Endothelial cell of umbilical vein (primary cell): ENCODE measurements at regions not wholly inside any gene's neighbourhood (a gene's known extent, or its start where the extent isn't known, plus 50 kb on each side); places are given as distances from the start of the nearest gene placed in this dataset.

Experiments
- BruUV-seq: library from RNA; stranded (reverse); fragments of 400-500 nt; replicated peaks from 2 replicates; lab custom pipeline; 2021; lab: Mats Ljungman, UMichigan
- CTCF ChIA-PET: fragments of 300-600, 350-600 bp; sonication (Branson Sonifier 250); formaldehyde crosslinking; loops from one replicate; lab custom pipeline; 2021; ENCODE audit warnings: antibody characterized with exemption, inconsistent platforms; lab: Charles Lee
- POLR2A ChIA-PET: fragments of 300-600, 350-600 bp; sonication (Branson Sonifier 250); formaldehyde crosslinking; loops from one replicate; lab custom pipeline; 2021; ENCODE audit warnings: antibody characterized with exemption, inconsistent platforms; lab: Charles Lee
- DNase-seq: peaks from one replicate; pipeline ENCODE4 v3.0.0-alpha.2; 2011; ENCODE audit warnings: low read depth, low spot score
- FAIRE-seq: peaks from 2 replicates; lab custom pipeline; 2011; peaks lifted over from hg19 to GRCh38; lab: Jason Lieb, UNC
- H2AFZ ChIP-seq: 2 replicates; pipeline ENCODE4 v1.6.0; 2012; ENCODE audit warnings: low read depth, low read length, control low read depth, inconsistent platforms
- H3K27ac ChIP-seq: 2 replicates; pipeline ENCODE4 v1.5.1; 2011; ENCODE audit warnings: low read depth, mild to moderate bottlenecking, control low read depth, low read length, moderate library complexity; ENCODE audit not compliant: insufficient read depth
- H3K27me3 ChIP-seq, 2 experiments: 2 replicates each; pipeline versions ENCODE4 v1.6.0 to v1.6.1; 2011; ENCODE audit warnings: low read length in 2 of 2, mixed read lengths in 1 of 2; ENCODE audit not compliant: control insufficient read depth in 2 of 2, insufficient read depth in 2 of 2
- H3K36me3 ChIP-seq, 2 experiments: 2 replicates in 1 of 2; 3 replicates in 1 of 2; pipeline ENCODE4 v1.5.1; 2011; ENCODE audit warnings: low read length in 2 of 2, mild to moderate bottlenecking in 1 of 2, moderate library complexity in 1 of 2; ENCODE audit not compliant: control insufficient read depth in 2 of 2, insufficient read depth in 2 of 2; ENCODE audit errors: extremely low read depth in 1 of 2
- H3K4me1 ChIP-seq: 3 replicates; pipeline ENCODE4 v1.5.1; 2011; ENCODE audit warnings: mild to moderate bottlenecking, low read length; ENCODE audit not compliant: control insufficient read depth, insufficient read depth; ENCODE audit errors: extremely low read depth
- H3K4me2 ChIP-seq: 2 replicates; pipeline ENCODE4 v1.6.1; 2011; ENCODE audit warnings: low read length, control low read depth, mixed read lengths; ENCODE audit not compliant: insufficient read depth
- H3K4me3 ChIP-seq, 3 experiments: fragments of 200-600 bp in 1 of 3; sonication (generic), shearing (Covaris generic) in 1 of 3; replicated peaks in 1 of 3; 2 replicates each; pipeline ENCODE4 v1.5.1; 2011 to 2016; ENCODE audit warnings: control low read depth in 3 of 3, low read length in 3 of 3, mild to moderate bottlenecking in 2 of 3, inconsistent platforms in 1 of 3, low read depth in 1 of 3, moderate library complexity in 1 of 3; ENCODE audit not compliant: insufficient read depth in 1 of 3
- H3K79me2 ChIP-seq: 2 replicates; pipeline ENCODE4 v1.6.0; 2012; ENCODE audit warnings: low read length, inconsistent platforms; ENCODE audit not compliant: control insufficient read depth, insufficient read depth
- H3K9ac ChIP-seq: replicated peaks from 2 replicates; pipeline ENCODE3; 2011; ENCODE audit warnings: low read length, control low read depth; ENCODE audit not compliant: insufficient read depth; ENCODE audit errors: extremely low read depth
- H3K9me1 ChIP-seq: replicated peaks from 3 replicates; pipeline ENCODE4 v1.6.0; 2011; ENCODE audit warnings: mild to moderate bottlenecking, low read length; ENCODE audit not compliant: control insufficient read depth, insufficient read depth; ENCODE audit errors: extremely low read depth
- H3K9me3 ChIP-seq: replicated peaks from 2 replicates; pipeline ENCODE4 v1.5.1; 2012; ENCODE audit warnings: low read length, inconsistent platforms; ENCODE audit not compliant: control insufficient read depth, insufficient read depth
- H4K20me1 ChIP-seq: replicated peaks from 2 replicates; pipeline ENCODE3; 2011; ENCODE audit warnings: mild to moderate bottlenecking, low read length; ENCODE audit not compliant: control insufficient read depth, insufficient read depth; ENCODE audit errors: extremely low read depth
- EZH2 ChIP-seq: IDR thresholded peaks from 2 replicates; pipeline ENCODE4 v1.6.1; 2012; ENCODE audit warnings: borderline replicate concordance, low read depth, mild to moderate bottlenecking, moderate library complexity, low read length, inconsistent platforms; ENCODE audit not compliant: severe bottlenecking
- FOS ChIP-seq: IDR thresholded peaks from 2 replicates; pipeline ENCODE4 v1.6.1; 2011; ENCODE audit warnings: mild to moderate bottlenecking, low read length, moderate library complexity, borderline replicate concordance; ENCODE audit not compliant: insufficient read depth
- GATA2 ChIP-seq: IDR thresholded peaks from 2 replicates; pipeline ENCODE4 v1.7.0; 2011; ENCODE audit warnings: low read depth, mild to moderate bottlenecking, moderate library complexity, mixed read lengths, low read length; ENCODE audit not compliant: insufficient read length, insufficient read depth
- JUN ChIP-seq: IDR thresholded peaks from 2 replicates; pipeline ENCODE4 v1.6.1; 2011; ENCODE audit warnings: borderline replicate concordance, low read depth; ENCODE audit not compliant: insufficient read length, insufficient read depth
- MAX ChIP-seq: IDR thresholded peaks from 2 replicates; pipeline ENCODE4 v1.6.1; 2011; ENCODE audit not compliant: insufficient read depth, insufficient read length
- MYC ChIP-seq: IDR thresholded peaks from one replicate; pipeline ENCODE4 v1.6.1; 2011; ENCODE audit warnings: mild to moderate bottlenecking, low read depth, low read length
- POLR2A ChIP-seq: IDR thresholded peaks from 2 replicates; pipeline ENCODE4 v1.6.1; 2012; ENCODE audit warnings: low read depth, mild to moderate bottlenecking, control low read depth, low read length
- POLR2AphosphoS5 ChIP-seq: IDR thresholded peaks from 2 replicates; pipeline ENCODE4 v1.6.1; 2012; ENCODE audit warnings: low read depth, mild to moderate bottlenecking, control low read depth, low read length, moderate library complexity; ENCODE audit not compliant: insufficient read depth
- dilution Hi-C: fragments of 300-500 bp; cut with MboI; formaldehyde crosslinking; loops from one replicate; pipeline ENCODE4 v1.15.0; 2019; ENCODE audit warnings: low sequenced_read_pairs; ENCODE audit not compliant: extremely low pct_ligation_motif_present
- intact Hi-C: fragments of 100-400 bp; cut with micrococcal nuclease; formaldehyde crosslinking; loops from one replicate; pipeline ENCODE4 v1.10.0; 2022
- TF ChIP-seq, protein P1 (sequence below), 2 donors: IDR thresholded peaks; 1 replicate in 1 of 2; 2 replicates in 1 of 2; pipeline ENCODE4 v1.5.1; 2011; ENCODE audit warnings: low read length in 2 of 2, mild to moderate bottlenecking in 2 of 2, moderate library complexity in 2 of 2, control low read depth in 1 of 2, inconsistent platforms in 1 of 2, low read depth in 1 of 2; ENCODE audit not compliant: insufficient read depth in 1 of 2; ENCODE audit errors: extremely low read depth in 1 of 2

GRCh38 chr13:90311929-90312328 is 1035.6 kb upstream of the MIR17HG start:
- dilution Hi-C loops (no loop called here), intact Hi-C loops (no loop called here)
- FAIRE-seq (no peak), DNase-seq (no peak)
- Histone ChIP-seq H3K79me2 (no peaks in the 10 kb centered on the region), H3K4me3 (no peak overlapping the region), H3K27me3 (no peaks in the 10 kb centered on the region), H3K27ac (no peak overlapping the region), H3K9me1 (no peaks in the 10 kb centered on the region), H3K9ac (no peak overlapping the region), H4K20me1 (no peaks in the 10 kb centered on the region), H3K36me3 (no peaks in the 10 kb centered on the region), H2AFZ (no peak overlapping the region), H3K9me3 (no peaks in the 10 kb centered on the region), H3K4me1 (no peaks in the 10 kb centered on the region), H3K4me2 (no peak overlapping the region)
- POLR2A ChIA-PET, result no interaction called here
- BruUV-seq, result no TSS peak
- CTCF ChIA-PET, result no interaction called here
- TF ChIP-seq MAX (no peak), POLR2AphosphoS5 (no peak), GATA2 (no peak)

GRCh38 chr13:90315061-90315460 is 1032.4 kb upstream of the MIR17HG start:
- TF ChIP-seq EZH2, result no peak
- TF ChIP-seq MAX, result no peak
- no peak for TF ChIP-seq MYC
- TF ChIP-seq FOS, result no peak
- TF ChIP-seq, protein P1, sequence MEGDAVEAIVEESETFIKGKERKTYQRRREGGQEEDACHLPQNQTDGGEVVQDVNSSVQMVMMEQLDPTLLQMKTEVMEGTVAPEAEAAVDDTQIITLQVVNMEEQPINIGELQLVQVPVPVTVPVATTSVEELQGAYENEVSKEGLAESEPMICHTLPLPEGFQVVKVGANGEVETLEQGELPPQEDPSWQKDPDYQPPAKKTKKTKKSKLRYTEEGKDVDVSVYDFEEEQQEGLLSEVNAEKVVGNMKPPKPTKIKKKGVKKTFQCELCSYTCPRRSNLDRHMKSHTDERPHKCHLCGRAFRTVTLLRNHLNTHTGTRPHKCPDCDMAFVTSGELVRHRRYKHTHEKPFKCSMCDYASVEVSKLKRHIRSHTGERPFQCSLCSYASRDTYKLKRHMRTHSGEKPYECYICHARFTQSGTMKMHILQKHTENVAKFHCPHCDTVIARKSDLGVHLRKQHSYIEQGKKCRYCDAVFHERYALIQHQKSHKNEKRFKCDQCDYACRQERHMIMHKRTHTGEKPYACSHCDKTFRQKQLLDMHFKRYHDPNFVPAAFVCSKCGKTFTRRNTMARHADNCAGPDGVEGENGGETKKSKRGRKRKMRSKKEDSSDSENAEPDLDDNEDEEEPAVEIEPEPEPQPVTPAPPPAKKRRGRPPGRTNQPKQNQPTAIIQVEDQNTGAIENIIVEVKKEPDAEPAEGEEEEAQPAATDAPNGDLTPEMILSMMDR (IDR thresholded peaks at IDR 0.05; ENCODE audit: extremely low read depth in 1 of 2, insufficient read depth in 1 of 2, low read depth in 1 of 2, low read length in 2 of 2), result no peak
- no peak for TF ChIP-seq POLR2AphosphoS5
- no peak for TF ChIP-seq GATA2
- no peak for TF ChIP-seq JUN
- no peak for TF ChIP-seq POLR2A
- H3K36me3 ChIP-seq, result no peaks in the 10 kb centered on the region
- no peak for DNase-seq
- dilution Hi-C loops, result no loop called here
- ChIA-PET POLR2A (no interaction called here), CTCF (no interaction called here)
- no peaks in the 10 kb centered on the region for H3K9me3 ChIP-seq
- no TSS peak for BruUV-seq
- no peaks in the 10 kb centered on the region for H3K27me3 ChIP-seq
- no peaks in the 10 kb centered on the region for H3K4me1 ChIP-seq
- H3K9me1 ChIP-seq, result no peaks in the 10 kb centered on the region
- H3K4me3 ChIP-seq, result no peak overlapping the region
- no peak overlapping the region for H3K4me2 ChIP-seq
- H4K20me1 ChIP-seq, result no peaks in the 10 kb centered on the region
- H3K9ac ChIP-seq, result no peak overlapping the region
- no peak for FAIRE-seq
- no peak overlapping the region for H2AFZ ChIP-seq
- H3K27ac ChIP-seq, result no peak overlapping the region
- no peaks in the 10 kb centered on the region for H3K79me2 ChIP-seq
- intact Hi-C loops, result no loop called here
